OCI-LY7 (cell line): ENCODE measurements at regions not wholly inside any gene's neighbourhood (a gene's known extent, or its start where the extent isn't known, plus 50 kb on each side); places are given as distances from the start of the nearest gene placed in this dataset.

Experiments used
- BruUV-seq: library from RNA; stranded (reverse); fragments of 400-500 nt; replicated peaks from 2 replicates; lab custom pipeline; 2021; lab: Mats Ljungman, UMichigan
- CTCF ChIA-PET: fragments of 300-600 bp; sonication (Branson Sonifier 250); formaldehyde crosslinking; loops from one replicate; lab custom pipeline; 2022; ENCODE audit warnings: antibody characterized with exemption; ENCODE audit not compliant: unreplicated experiment; lab: Charles Lee
- POLR2A ChIA-PET: fragments of 300-600 bp; sonication (Branson Sonifier 250); formaldehyde crosslinking; loops from one replicate; lab custom pipeline; 2022; ENCODE audit warnings: antibody characterized with exemption; lab: Charles Lee
- DNase-seq: peaks from one replicate; pipeline ENCODE4 v3.0.0-alpha.2; 2015; ENCODE audit warnings: low spot score
- H2AFZ ChIP-seq: fragments of 200-600 bp; sonication (generic), shearing (Covaris generic); 2 replicates; pipeline ENCODE4 v1.6.1; 2014; ENCODE audit warnings: mild to moderate bottlenecking, antibody characterized with exemption, low read length, moderate library complexity
- H3K27ac ChIP-seq: fragments of 200-600 bp; sonication (generic); 2 replicates; pipeline ENCODE4 v1.5.1; 2014; ENCODE audit warnings: mixed run types, low read depth, mild to moderate bottlenecking, moderate library complexity, low read length, inconsistent platforms; ENCODE audit not compliant: poor library complexity, severe bottlenecking
- H3K36me3 ChIP-seq: fragments of 200-600 bp; sonication (generic); 2 replicates; pipeline ENCODE4 v1.6.1; 2014; ENCODE audit warnings: mild to moderate bottlenecking, antibody characterized with exemption, low read length, moderate library complexity, mixed read lengths; ENCODE audit not compliant: insufficient read depth
- H3K4me1 ChIP-seq: fragments of 200-600 bp; sonication (generic); 2 replicates; pipeline ENCODE4 v1.5.1; 2014; ENCODE audit warnings: mild to moderate bottlenecking, low read length; ENCODE audit not compliant: insufficient read depth, poor library complexity, severe bottlenecking
- H3K4me2 ChIP-seq: fragments of 200-600 bp; sonication (generic); 2 replicates; pipeline ENCODE4 v1.6.1; 2014; ENCODE audit warnings: mild to moderate bottlenecking, low read length
- H3K4me3 ChIP-seq: fragments of 200-600 bp; sonication (generic); 2 replicates; pipeline ENCODE4 v1.5.1; 2014; ENCODE audit warnings: mild to moderate bottlenecking, low read depth, low read length; ENCODE audit not compliant: poor library complexity, severe bottlenecking
- H3K79me2 ChIP-seq: fragments of 200-600 bp; sonication (generic); 2 replicates; pipeline ENCODE4 v1.6.1; 2016; ENCODE audit warnings: low read depth, mild to moderate bottlenecking, low read length, moderate library complexity, mixed read lengths; ENCODE audit not compliant: insufficient read depth
- H3K9me2 ChIP-seq: fragments of 200-600 bp; sonication (generic); 2 replicates; pipeline ENCODE4 v1.6.1; 2016; ENCODE audit warnings: mild to moderate bottlenecking, low read length, mixed read lengths; ENCODE audit not compliant: insufficient read depth
- H3K9me3 ChIP-seq: fragments of 200-600 bp; sonication (generic); 2 replicates; pipeline ENCODE4 v1.6.1; 2014; ENCODE audit warnings: mild to moderate bottlenecking, mixed run types, low read length, mixed read lengths
- H4K20me1 ChIP-seq: fragments of 200-600 bp; sonication (generic); 2 replicates; pipeline ENCODE4 v1.6.1; 2014; ENCODE audit warnings: mild to moderate bottlenecking, antibody characterized with exemption, low read length, moderate library complexity, mixed read lengths; ENCODE audit not compliant: insufficient read depth
- EZH2phosphoT487 ChIP-seq: fragments of 200-600 bp; sonication (generic); IDR thresholded peaks from 2 replicates; pipeline ENCODE4 v1.6.1; 2018; ENCODE audit warnings: low read depth, borderline replicate concordance, mild to moderate bottlenecking, mixed run types, antibody characterized with exemption, low read length, moderate library complexity, mixed read lengths
- intact Hi-C: fragments of 100-400 bp; cut with micrococcal nuclease; formaldehyde crosslinking; loops from one replicate; pipeline ENCODE4 v1.10.0; 2022; ENCODE audit not compliant: unreplicated experiment
- TF ChIP-seq, protein P1 (sequence below): fragments of 200-600 bp; sonication (generic); conservative IDR thresholded peaks from 2 replicates; pipeline ENCODE4 v1.5.1; 2014; ENCODE audit warnings: mild to moderate bottlenecking, antibody characterized with exemption, low read length, moderate library complexity, mixed read lengths

DNA sequence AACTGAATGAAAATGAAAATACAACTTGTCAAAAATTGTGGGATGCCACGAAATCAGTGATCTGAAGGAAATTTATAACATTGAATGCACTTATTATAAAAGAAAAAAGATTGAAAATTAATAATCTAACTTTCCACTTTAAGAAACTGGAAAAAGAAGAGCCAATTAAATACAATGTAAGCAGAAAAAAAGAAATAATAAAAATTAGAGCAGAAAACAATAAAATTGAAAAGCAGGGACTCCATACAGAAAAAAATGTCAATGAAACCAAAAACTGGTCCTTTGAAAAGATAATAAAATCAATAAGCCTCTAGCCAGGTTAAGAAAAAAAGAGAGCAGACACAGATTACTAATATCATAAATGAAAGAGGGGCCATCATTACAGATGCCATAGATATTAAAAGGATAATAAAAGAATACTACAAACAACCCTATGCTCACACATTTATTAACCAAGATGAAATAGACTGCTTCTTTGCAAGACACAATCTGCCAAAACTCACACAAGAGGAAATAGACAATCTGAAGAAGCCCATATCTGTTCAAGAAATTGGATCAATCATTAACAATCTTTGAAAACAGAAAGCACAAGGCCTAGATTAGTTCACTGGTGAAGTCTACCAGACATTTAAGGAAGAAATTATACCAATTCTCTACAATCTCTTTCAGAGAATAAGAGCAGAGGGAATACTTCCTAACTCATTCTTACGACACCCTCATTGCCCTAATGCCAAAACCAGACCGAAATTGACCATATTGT lies 233.8 kb upstream of the NEBL start:
- intact Hi-C loops = no loop called here
- no peak for DNase-seq
- H3K4me3 ChIP-seq = no peak overlapping the region
- no peaks in the 10 kb centered on the region for H3K9me2 ChIP-seq
- H3K79me2 ChIP-seq = no peaks in the 10 kb centered on the region
- no peak for TF ChIP-seq EZH2phosphoT487
- TF ChIP-seq, protein P1, sequence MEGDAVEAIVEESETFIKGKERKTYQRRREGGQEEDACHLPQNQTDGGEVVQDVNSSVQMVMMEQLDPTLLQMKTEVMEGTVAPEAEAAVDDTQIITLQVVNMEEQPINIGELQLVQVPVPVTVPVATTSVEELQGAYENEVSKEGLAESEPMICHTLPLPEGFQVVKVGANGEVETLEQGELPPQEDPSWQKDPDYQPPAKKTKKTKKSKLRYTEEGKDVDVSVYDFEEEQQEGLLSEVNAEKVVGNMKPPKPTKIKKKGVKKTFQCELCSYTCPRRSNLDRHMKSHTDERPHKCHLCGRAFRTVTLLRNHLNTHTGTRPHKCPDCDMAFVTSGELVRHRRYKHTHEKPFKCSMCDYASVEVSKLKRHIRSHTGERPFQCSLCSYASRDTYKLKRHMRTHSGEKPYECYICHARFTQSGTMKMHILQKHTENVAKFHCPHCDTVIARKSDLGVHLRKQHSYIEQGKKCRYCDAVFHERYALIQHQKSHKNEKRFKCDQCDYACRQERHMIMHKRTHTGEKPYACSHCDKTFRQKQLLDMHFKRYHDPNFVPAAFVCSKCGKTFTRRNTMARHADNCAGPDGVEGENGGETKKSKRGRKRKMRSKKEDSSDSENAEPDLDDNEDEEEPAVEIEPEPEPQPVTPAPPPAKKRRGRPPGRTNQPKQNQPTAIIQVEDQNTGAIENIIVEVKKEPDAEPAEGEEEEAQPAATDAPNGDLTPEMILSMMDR = no peak
- ChIA-PET POLR2A (no interaction called here), CTCF (no interaction called here)
- H2AFZ ChIP-seq = no peak overlapping the region
- BruUV-seq = no TSS peak
- no peaks in the 10 kb centered on the region for H3K4me1 ChIP-seq
- no peaks in the 10 kb centered on the region for H3K36me3 ChIP-seq
- H3K4me2 ChIP-seq = no peak overlapping the region
- H3K9me3 ChIP-seq = no peaks in the 10 kb centered on the region
- no peaks in the 10 kb centered on the region for H4K20me1 ChIP-seq
- H3K27ac ChIP-seq = no peak overlapping the region

DNA sequence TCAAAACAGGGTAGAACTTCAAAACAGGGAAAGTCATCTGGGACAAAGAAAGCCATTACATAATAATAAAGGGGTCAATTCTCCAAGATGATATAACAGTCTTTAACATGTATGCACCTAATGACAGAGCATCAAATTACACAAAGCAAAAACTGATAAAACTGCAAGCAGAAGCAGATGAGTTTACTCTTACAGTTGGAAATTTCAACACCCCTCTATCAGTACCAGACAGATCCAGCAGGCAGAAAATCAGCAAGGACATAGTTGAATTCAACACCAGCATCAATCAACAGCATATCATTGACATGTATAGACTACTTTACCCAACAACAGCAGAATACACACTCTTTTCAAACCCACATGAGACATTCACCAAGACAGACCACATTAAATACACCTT lies 233.0 kb upstream of the NEBL start:
- BruUV-seq = no TSS peak
- Histone ChIP-seq H3K4me3 (no peak overlapping the region), H3K27ac (no peak overlapping the region), H3K4me1 (no peaks in the 10 kb centered on the region), H3K36me3 (no peaks in the 10 kb centered on the region), H3K79me2 (no peaks in the 10 kb centered on the region), H4K20me1 (no peaks in the 10 kb centered on the region), H3K4me2 (no peak overlapping the region), H2AFZ (no peak overlapping the region), H3K9me2 (no peaks in the 10 kb centered on the region), H3K9me3 (no peaks in the 10 kb centered on the region)
- POLR2A ChIA-PET = no interaction called here
- DNase-seq = no peak
- no peak for TF ChIP-seq EZH2phosphoT487
- TF ChIP-seq, protein P1 = no peak
- CTCF ChIA-PET = no interaction called here
- intact Hi-C loops = no loop called here

DNA sequence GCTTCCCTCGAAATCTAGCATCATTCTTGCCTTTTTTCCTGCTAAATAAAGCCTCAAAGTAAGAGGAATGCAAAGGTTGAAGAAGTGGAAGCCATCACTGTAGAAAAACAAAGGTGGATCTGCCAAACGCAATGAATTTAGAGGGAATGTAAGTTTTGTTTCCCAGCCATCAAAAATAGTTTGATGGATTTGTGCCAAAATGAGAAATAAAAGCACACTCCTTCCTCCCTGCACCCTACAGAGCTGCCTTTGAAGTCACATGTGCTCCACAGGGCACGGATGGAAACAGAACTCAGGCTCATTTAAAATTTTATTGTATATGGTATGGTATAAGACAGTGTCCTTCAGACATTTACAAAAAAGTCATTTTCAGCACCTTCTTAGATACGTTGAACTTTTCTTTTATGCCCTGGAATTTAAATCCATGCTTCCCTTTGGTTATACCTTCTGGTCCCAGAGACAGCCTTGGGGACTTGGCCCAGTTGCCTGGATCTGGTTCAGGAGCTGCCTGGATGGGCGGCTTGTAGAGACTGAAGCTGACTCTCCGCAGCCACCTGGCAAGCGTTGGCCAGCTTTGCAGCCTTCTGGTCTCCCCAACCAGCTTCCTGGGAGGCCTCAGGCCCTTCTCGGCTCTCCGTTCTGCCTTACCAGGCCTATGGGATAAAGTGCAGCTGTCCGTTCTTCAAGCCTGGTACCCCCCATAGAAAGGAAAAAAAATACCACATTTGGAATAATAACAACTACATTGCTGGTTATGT lies 228.5 kb upstream of the NEBL start:
- no peak for DNase-seq
- Histone ChIP-seq H2AFZ (no peak overlapping the region), H3K27ac (no peak overlapping the region), H3K9me3 (no peaks in the 10 kb centered on the region), H3K4me2 (no peak overlapping the region), H3K79me2 (no peaks in the 10 kb centered on the region), H3K36me3 (no peaks in the 10 kb centered on the region), H3K9me2 (no peaks in the 10 kb centered on the region), H3K4me3 (no peak overlapping the region), H4K20me1 (no peaks in the 10 kb centered on the region), H3K4me1 (no peaks in the 10 kb centered on the region)
- CTCF ChIA-PET = no interaction called here
- intact Hi-C loops = no loop called here
- POLR2A ChIA-PET = no interaction called here
- BruUV-seq = no TSS peak
- TF ChIP-seq, protein P1 = no peak
- TF ChIP-seq EZH2phosphoT487 = no peak
